ENCODE measurements at regions not wholly inside any gene's neighbourhood (a gene's known extent, or its start where the extent isn't known, plus 50 kb on each side); places are given as distances from the start of the nearest gene placed in this dataset.

DNA sequence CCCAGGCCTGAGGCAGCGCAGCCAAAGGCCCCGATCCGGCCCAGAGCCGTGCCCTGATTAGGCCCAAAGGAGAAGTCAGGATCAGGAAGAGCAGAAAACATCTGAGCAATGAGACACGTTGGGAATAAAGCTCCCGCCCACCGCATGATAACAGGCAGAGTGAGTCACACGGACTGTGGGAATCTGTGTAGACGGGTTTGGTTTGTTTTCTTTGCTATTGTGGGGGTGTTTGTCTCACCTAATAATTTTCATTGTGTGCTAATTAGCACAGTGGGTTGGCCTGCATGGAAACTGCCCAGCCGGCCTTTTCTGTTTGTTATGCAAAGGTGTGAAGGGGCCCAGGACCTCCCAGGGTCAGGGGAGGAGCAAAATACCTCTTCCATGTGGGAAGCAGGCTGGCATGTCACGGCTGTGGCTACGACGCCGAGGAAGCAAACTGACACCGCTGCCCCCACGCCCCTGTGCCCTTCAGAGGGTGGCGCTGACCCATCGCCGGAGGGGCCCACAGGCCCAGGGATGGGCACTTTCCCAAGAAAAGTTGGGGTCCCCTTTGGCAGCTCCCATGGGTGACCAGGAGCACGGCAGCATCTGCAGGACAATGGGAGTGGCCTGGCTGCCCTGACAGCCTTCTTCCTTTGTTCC is 68.4 kb upstream of the CTDP1 start:
- peak; percentile 30 for DNase-seq

- DNase-seq, result no peak
Measured at GRCh38 chr18:79612291-79613108, 67.1 kb upstream of the CTDP1 start.

DNA sequence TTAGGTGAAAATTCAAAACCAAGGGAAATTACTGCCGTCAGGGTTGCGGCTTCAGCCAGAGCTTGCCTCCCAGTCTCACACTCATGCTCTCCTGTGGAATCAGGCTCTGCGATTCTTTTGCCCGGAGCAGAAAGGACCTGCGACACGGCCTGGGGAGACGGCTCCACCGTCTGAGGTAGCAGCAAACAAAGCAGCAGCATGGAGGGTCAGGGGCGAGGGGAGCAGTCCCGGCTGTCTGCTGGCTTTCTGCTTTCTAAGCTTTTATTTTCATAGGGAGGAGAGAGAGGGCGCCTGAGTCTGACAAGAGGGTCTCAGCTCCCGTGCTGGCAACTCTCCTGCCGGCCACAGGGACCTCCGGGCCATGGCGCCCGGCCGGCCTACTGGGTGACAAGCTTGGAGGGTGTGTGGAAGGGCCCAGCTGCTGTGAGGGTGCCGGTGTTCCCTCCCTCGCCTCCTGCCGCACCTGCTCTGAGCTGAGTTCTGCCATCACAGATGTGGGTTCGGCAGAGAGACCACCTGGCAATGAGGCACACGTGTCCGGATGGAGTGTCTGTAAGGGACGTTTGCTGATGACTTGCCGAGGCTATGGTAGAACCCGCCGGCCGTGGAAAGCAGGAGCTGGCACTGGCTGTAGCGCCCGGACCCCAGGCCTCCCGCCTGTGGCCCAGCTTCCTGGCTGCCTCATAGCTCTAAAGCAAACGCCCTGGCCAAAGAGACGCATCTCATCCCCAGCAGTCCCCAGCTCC is 66.2 kb upstream of the CTDP1 start:
- no peak for DNase-seq

GRCh38 chr18:79614211-79614955 is 65.2 kb upstream of the CTDP1 start:
- DNase-seq, result peak; percentile 47

DNA sequence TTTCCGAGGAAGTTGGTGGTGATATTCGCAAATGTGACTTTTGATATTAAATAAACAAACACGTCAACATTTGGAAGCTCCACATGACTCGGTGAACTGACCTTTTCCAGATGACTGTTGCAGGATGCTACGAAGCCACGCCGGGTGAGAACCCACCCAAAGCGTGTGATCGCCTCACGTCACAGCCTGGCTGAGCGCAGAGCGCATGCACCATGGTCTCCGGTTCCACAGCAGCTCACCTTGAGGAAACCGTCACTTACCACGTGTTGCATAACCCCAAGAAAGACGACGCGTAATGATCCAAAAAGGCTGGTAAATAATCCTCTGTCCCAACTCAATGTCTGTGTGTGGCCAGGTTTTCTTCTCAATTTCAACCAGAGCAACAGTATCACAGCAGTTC is 64.5 kb upstream of the CTDP1 start:
- no peak for DNase-seq

- DNase-seq, result no peak
Measured at GRCh38 chr18:79615586-79615985, 64.0 kb upstream of the CTDP1 start.

DNA sequence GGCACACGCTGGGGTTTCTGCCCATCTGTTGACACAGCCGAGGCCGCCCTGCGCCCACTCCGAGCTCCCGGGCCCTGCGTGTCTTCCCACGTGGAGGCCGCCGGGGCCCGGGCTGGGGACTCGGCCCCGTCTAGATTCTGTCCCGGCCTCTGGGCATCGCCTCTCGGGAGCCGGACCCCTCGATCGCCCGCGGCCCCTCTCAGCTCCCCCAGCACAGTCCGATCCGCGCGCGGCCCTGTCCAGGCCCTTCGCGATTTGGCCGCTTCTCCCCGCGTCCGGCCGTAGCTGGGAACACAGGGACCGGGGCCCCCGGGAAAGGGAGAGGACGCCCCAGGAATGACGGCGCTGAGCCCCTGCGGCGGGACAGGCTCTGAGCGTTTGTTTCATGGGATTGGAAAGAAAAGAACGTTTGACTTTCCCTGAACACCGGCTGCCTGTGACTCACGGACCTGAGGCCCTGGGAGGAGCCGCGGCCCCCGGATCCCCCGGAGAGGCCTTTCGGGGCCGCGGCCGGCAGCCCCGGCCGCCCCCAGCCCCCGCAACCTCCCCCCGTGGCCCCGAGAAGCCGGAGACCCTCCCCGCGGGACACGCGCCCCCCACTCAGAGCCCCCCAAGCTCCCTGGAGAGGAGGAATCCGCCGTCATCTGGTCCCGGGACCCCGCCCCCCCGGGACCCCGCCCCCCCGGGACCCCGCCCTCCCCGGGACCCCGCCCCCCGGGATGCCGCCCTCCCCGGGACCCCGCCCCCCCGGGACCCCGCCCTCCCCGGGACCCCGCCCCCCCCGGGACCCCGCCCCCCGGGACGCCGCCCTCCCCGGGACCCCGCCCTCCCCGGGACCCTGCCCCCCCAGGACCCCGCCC is 62.7 kb upstream of the CTDP1 start:
- no peak for DNase-seq

DNA sequence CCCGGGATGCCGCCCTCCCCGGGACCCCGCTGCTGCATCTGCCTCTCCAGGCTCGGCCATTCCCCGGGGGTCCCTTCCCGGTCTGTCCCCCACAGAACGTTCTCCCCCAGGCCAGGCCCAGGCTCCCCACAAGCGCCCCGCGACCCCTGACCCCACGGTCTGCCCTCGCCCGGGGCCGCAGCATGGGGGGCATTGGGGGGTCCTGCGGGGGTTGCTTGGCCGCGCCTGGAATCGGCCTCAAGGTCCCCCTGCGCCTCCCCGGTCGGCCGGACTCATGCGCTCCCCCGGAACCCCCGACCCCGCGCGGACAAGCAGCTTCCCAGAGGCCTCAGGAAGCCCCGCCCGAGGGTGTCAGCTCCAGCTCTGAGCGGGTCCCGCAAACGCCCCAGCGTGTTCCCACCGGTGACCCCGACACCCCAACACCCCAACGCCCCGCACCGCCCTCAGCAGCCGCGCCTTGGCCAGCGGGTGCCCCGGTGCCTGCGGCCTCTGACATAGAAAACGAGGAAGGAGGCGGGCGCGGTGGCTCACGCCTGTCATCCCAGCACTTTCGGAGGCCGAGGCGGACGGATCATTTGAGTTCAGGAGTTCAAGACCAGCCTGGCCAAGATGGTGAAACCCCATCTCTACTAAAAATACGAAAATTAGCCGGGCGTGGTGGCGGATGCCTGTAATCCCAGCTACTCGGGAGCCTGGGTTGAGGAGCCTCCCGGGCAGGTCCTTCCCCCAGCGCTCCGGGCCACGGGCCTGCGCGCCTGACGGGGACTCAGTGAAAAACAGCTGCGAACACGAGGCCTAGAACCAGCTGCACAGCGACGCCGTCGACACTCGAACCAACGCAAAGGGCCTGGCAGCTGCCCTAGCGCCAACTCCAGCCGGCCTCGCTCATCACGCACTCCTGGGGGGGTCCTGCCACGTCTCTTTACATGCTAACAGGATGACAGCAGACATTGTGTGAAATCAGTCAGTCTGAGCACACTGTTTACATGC is 61.8 kb upstream of the CTDP1 start:
- no peak for DNase-seq

- no peak for DNase-seq
Measured at GRCh38 chr18:79620576-79621165, 58.9 kb upstream of the CTDP1 start.

GRCh38 chr18:79621501-79621900 is 58.1 kb upstream of the CTDP1 start:
- no peak for DNase-seq

GRCh38 chr18:79622004-79622403 is 57.6 kb upstream of the CTDP1 start:
- no peak for DNase-seq

DNA sequence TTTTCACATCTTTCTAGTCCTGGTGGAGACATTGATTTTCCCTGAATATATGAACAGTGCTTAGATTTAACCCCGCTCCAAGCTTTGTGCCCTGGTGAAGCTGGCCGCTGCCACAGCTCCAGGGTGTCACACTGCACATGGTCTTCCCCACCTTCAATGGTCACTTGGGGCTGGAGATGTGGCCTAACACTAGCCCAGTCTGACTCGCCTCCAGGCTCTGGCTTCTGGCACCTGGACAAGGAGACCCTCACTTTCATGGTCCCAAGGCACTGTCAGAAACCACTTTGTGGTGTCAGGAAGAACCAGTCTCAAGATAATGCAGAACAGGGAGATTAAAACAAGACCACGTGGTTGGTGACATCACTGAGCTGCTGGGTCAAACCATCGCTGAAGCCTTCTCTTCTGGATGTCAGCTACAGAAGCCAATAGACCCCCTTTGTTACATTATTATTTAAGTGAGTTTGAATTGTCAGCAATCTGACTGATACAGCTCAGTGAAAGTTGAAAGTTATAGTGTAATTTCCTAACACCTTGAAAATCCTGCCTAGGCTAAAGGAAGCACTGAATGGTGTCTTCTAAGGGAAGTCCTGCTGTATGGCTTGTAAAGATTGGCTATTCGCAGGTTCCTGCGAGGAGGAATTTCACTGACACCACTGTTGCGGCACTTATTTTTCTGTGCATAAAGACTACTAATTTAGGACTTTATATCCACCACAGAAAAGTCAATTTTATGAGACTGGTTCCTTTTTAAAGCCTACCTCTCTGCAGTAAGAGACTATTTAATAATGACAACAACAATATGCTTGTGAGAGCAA is 55.0 kb upstream of the CTDP1 start:
- DNase-seq, result no peak

DNA sequence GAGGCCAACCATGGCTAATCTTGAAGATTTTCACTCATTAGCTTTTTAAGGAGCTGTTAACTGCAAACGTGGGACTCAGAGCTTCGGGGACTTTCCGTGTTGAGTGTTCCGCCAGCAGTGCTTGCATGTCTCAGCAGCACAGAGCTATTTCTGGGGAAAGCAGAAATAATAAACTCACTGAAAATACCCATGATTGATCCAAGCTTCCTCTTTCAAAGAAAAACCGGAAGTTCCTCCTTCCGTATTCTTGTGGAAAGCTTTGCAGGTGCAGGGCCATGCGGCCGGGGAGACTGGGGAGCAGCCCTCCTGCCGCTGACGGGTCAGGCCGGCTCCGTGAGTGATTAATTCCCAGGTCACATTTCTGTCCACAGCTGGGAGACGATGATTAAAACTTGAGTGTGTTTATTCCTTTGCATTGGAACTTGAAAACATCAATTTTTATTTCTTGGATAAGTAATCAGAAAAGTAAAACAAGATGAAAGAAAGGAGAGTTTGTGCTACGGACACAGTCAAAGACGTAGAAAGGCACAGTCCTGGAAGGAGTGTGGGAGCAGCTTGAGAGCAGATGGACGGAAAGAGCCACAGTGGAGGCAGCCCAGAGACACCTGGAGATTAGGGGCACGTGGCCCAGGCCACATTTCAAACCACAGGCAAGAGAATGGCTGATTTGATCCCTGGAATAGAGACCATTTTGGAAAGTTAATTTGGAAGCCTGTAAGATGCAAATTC is 54.2 kb upstream of the CTDP1 start:
- DNase-seq, result no peak

DNA sequence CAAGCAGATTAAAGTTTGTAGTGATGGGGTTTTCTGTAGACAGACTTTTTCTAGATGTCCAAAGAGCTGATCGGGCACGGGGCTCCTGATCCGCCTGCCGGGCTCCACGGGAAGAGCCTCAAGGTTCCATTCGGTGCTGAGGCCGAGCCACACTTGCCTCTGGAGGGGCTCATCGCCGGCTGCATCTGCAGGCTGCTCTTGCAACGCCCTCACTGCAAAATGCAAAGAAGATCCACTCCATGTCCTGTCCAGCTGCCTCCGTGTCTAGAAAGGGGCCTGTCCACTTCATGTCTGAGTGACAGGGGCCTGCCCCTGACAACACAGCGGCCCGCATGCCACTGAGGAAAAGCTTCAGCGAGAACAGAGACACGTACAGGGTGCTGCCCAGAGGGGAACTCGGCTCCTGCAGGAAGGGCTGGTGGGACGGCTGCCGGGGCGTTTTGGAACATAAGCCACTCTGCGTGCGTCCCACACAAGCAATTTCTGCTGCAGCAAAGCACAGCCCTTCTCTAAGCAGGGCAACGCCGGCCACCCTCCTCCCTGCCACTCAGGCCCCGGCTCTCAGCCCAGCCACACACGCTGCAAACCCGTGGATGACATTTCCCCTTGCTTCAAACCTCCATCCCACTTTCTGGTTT is 53.6 kb upstream of the CTDP1 start:
- no peak for DNase-seq

DNA sequence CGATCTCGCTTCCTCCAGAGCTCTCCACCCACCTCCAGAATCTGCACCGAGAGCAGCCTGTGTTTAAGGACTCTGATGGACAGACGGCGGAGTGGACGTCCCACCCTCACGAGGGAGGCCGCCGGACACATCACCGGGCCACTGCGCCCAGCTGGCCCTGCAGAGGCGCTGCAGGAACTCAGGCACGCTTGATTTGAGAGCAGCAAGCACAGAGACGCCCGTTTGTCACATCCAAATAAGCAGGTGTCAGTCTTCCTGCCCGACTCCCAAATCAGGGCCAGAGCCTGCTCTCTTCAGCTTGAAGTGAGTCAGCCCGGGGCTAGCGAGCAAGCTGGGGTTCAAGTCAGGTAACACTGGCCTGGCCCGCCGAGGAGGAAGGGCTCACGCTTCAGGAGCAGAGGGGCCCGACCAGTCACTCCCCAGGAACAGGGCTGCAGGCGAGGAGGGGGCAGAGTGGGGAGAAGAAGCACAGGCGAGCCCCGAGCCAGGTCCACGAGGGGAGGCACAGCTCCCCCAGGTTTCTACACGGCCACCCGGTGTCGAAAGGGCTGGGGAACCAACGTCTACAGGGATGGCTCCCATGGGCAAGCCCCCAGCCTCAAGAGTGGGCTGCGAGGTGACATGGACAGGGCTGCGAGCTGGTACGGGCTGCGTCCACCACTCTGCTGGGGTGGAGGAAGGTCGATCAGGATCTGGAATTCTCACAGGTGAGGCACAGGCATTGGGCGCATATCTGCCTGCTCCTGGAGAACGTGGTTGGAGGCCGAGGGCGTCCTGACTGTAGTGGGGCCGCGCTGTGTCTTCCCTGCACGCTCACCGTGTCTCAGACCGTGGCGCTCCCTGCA is 52.5 kb upstream of the CTDP1 start:
- no peak for DNase-seq

- no peak for DNase-seq
Measured at GRCh38 chr18:79627750-79628294, 51.8 kb upstream of the CTDP1 start.
